Astrocyte of the spinal cord (primary cell): ENCODE measurements at regions not wholly inside any gene's neighbourhood (a gene's known extent, or its start where the extent isn't known, plus 50 kb on each side); places are given as distances from the start of the nearest gene placed in this dataset.

Experiments used
- DNase-seq: peaks from one replicate; pipeline ENCODE4 v3.0.0; 2011; ENCODE audit warnings: low read depth, low spot score
- H3K4me3 ChIP-seq: 2 replicates; pipeline ENCODE4 v1.5.1; 2011; ENCODE audit warnings: low read depth, mild to moderate bottlenecking, low read length, moderate library complexity
- CTCF ChIP-seq: IDR thresholded peaks from 2 replicates; pipeline ENCODE4 v1.5.1; 2012; ENCODE audit warnings: low read depth, mild to moderate bottlenecking, low read length, inconsistent platforms
- in situ Hi-C: cut with HindIII; loops from 2 replicates; pipeline ENCODE4 v1.10.0; 2017; ENCODE audit warnings: low sequenced_read_pairs

GRCh38 chr12:94062796-94063635 lies 85.4 kb upstream of the PLXNC1 start:
- no peak for TF ChIP-seq CTCF
- in situ Hi-C loops, result no loop called here
- H3K4me3 ChIP-seq, result no peak overlapping the region
- no peak for DNase-seq

DNA sequence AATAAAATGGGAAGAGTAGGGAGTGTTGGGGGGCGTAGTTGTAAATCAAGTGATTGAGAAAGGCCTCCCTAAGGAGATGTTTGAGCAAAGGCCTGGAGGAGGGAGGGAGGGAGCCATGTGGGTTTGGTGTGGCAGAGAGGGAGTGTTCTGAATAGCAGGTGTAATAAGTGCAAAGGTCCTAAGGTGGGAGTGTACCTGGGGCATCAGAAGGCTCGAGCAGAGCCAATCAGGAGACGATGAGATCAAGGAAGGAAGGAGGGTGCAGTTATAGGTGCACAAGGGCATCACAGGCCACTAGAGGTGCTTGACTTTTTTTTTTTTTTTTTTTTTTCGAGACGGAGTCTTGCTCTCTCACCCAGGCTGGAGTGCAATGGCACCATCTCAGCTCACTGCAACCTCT lies 77.9 kb upstream of the PLXNC1 start:
- TF ChIP-seq CTCF, result no peak
- in situ Hi-C loops, result no loop called here
- no peak for DNase-seq
- H3K4me3 ChIP-seq, result no peak overlapping the region

DNA sequence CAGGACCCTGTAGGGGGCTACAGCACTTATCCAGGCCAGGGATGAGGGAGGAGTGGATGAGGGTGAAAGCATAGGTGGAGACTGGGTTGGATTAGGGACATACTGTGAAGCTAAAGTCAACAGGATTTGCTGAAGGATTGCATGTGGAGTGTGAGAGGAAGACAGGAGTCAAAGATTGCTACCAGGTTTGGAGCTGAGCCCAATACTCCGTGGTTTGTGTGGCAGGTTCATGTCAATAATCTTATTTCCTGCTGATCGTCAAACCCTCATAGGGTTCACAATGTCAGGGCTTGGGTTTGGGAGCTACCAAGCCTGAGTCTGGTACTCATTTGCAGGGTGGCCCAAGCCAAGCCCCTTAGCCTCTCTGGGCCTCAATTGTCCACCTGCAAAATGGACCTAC lies 77.1 kb upstream of the PLXNC1 start:
- in situ Hi-C loops, result no loop called here
- H3K4me3 ChIP-seq, result no peak overlapping the region

DNA sequence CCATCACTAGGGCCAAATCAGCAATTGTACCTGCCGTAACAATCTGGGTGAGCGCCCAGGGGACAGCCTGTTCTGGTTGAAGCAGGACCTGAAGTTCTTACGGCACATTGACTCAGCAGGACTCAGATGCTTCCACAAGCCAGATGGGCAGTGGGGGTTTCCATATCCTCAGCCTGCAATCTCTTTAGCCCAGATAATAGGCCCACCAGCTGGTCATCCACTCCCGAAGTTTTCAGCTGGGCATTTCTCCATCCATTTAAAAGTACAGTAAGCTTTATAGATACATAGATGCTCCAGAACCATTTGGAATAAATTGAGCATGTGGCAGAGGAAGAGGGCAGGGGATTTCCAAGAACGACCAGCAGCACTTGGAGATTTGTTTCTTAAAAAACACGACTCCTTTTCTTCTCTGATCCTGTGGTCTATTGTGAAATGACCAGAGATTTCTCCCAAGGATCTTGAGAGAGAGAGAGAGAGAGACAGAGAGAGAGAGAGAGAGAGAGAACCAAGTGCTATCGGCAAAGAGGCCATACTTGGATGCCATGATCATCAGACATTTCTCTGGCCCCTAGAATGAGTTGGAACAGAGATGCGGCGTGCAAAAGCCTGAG lies 74.8 kb upstream of the PLXNC1 start:
- no peak for DNase-seq

More for the DNA sequence above, 77.1 kb upstream of the PLXNC1 start:
- DNase-seq, result no peak
- no peak for TF ChIP-seq CTCF

GRCh38 chr12:94074216-94074979 lies 74.0 kb upstream of the PLXNC1 start:
- no peak for TF ChIP-seq CTCF
- no peak for DNase-seq

More for the DNA sequence above, 74.8 kb upstream of the PLXNC1 start:
- in situ Hi-C loops, result no loop called here
- TF ChIP-seq CTCF, result no peak
- H3K4me3 ChIP-seq, result no peak overlapping the region

GRCh38 chr12:94074980-94075629 lies 73.3 kb upstream of the PLXNC1 start:
- peak; percentile 81 for DNase-seq
- H3K4me3 ChIP-seq, result no peak overlapping the region
- in situ Hi-C loops, result no loop called here
- TF ChIP-seq CTCF, result peak; percentile 78

More at GRCh38 chr12:94074216-94074979, 74.0 kb upstream of the PLXNC1 start:
- no peak overlapping the region for H3K4me3 ChIP-seq
- in situ Hi-C loops, result no loop called here
